T follicular helper cell (primary cell): ENCODE measurements at regions not wholly inside any gene's neighbourhood (a gene's known extent, or its start where the extent isn't known, plus 50 kb on each side); places are given as distances from the start of the nearest gene placed in this dataset.
"Not testable (repeated sequence)": the region's sequence is repeated elsewhere in the genome, so short reads cannot be mapped to it uniquely, and the experiment has no call there.

Experiments
- DNase-seq: peaks from one replicate; pipeline ENCODE4 v3.0.0-alpha.2; 2020; ENCODE audit warnings: low read depth

DNA sequence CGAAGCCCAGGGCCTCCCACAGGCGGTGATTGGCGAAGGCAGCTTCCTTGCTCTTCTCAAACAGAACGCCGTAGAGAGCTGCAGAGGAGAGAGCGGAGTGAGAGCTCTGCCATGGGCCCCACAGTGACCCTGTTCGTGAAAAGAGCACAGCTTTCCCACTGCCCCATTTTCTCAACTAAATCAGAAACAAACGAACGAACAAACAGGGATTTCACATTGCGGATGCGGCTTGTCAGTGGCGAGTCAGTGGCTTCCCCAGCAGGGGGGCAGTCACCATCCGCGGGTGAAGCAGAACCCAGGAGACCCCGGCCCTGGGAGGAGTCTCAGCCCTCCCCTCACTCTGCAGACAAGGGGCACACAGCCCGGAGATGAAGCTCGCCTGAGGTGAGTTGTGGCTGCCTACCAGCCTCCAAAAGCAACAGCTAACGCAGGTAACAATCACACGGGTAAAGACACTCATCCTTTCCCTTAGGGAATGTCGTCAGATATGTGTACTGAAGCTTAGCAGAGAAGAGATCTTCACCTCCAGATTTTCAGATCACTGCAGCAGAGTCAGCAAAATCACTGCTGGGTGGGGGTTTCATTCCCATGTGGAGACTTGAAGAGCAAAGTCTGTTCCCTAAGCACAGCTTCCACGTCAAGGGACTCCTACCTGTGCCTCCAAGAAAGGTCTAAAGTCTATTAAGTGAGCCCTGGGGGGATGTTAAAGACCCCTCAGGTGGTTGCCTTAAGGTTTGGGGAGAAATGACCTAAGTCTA is 51.2 kb upstream of the GPR31 start:
- DNase-seq = no peak

DNA sequence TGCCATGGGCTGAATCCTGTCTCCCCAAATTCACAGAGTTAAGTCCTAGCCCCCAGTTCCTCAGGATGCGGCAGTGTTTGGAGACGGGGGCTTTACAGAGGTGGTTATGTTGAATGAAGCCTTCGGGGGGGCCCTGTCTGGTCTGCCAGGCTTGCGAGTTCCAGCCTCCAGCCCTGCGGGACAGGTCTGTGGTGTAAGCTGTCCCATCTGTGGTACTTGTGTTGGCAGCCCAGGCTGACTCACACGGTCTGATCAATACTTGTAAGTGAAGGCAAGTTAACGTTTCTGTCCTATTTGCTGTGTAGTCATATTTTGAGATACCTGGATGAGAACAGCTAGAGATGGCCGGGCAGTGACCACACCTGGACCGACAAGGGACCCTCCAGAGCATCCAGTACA is 51.8 kb upstream of the GPR31 start:
- DNase-seq = no peak

DNA sequence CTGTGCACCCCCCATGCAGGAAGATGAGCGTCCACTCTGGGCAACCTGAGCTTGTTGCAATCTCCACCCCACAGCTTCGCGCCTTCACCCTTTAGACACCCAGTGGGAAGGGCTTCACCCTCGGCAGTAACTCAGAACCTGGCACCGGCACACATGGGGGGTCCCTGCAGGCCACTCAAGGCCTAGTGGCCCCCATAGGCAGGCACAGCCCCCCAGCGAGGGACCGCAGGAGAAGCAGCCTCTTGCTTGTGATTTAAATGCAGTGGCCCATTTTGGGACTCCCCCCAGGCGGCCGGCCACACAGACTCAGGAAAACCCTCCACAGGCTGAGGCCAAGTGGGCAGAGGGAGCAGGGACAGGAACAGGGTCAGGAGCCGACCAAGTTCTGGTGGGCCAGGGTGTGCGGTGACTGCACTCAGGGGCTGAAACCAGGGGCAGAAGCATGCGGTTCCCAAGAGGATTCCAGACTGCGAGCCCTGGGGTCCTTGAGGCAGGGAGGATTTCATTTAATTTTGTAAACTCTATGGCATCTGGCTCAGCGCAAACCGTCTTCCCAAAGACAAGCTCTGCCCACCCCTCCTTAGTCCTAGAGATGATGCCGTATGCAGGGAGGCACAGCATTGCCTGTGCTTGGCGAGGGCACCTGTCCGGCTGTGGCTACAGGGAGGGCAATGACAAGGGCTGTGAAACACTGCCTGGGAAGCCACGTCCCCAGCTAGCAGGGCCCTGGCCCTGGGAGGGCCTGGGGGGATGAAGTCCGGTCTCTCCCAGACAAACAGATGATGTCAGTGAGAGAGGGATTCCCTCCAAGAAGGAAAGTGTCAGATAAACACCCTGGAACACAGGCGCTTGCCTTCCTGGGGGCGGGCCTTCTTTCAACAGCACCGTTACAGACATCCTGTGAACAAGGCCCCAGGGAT is 52.9 kb upstream of the GPR31 start:
- no peak for DNase-seq

DNA sequence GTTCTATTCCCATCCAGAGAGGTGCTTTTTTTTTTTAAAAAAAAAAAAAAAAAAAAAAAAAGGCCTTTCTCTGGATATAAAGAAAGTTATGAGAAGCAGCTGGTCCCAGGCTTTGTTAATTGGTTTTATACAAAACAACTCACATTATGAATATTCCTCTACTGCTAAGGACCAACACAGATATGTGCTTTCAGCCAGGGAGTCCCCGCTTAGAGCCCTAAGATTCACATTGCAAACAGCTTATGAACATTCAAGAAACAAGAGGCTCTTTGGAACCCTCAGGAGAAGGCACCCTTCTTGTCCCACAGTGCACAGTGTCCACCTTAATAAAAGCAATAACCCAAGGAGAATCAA is 53.5 kb upstream of the GPR31 start:
- no peak for DNase-seq

- no peak for DNase-seq
Measured at GRCh38 chr6:167211881-167212712, 54.3 kb upstream of the GPR31 start.

- DNase-seq = no peak
Measured at GRCh38 chr6:167212713-167213005, 54.9 kb upstream of the GPR31 start.

DNA sequence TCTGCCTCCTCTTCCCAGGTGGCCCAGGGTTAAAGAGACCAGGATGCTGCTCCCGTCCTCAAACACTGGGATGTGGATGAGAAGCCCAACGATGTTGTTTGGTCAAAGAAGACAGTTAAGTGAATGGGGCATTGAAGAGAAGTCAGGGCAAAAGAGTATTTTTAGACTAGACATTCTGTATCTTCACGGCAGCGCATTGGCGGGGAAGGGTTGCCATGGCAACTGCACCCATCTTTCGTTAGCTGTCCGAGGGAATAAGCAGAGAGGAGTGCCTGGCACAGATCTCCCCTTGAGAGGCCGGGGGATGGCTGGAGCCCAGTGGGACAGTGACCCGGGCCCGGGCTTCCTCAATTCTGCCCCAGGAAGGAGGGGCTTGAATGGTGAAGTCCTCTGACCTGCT is 56.4 kb upstream of the GPR31 start:
- no peak for DNase-seq

DNA sequence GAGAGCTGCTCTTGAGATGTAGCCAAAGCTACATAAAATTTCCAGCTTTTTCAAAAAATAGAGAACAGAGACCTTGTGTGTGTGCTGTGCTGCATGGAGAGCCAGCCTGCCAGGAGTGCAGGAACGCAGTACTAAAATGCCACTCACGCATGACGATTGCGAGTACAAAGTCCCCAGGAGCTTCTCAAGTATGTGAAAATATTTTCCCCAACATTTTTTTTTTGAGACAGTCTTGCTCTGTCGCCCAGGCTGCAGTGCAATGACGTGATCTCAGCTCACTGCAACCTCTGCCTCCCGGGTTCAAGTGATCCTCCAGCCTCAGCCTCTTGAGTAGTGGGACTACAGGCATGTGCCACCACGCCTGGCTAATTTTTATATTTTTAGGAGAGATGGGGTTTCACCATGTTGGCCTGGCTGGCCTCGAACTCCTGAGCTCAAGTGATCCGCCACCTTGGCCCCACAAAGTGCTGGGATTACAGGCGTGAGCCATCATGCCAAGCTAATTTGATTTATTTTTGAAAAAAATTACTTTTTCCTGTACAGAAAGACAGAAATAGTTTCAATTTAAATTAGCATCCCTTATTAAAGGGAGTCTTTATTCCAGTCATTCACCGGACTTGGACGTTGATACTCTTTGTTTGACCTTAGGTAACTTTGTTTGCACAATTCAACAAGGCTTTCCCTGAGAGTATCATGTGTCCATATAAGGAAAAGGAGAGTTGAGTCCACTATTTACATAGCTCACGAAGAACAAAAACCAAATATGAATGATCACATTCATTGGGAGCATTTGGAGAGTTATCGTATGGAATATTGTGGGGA is 57.9 kb upstream of the GPR31 start:
- DNase-seq = not testable (repeated sequence)

DNA sequence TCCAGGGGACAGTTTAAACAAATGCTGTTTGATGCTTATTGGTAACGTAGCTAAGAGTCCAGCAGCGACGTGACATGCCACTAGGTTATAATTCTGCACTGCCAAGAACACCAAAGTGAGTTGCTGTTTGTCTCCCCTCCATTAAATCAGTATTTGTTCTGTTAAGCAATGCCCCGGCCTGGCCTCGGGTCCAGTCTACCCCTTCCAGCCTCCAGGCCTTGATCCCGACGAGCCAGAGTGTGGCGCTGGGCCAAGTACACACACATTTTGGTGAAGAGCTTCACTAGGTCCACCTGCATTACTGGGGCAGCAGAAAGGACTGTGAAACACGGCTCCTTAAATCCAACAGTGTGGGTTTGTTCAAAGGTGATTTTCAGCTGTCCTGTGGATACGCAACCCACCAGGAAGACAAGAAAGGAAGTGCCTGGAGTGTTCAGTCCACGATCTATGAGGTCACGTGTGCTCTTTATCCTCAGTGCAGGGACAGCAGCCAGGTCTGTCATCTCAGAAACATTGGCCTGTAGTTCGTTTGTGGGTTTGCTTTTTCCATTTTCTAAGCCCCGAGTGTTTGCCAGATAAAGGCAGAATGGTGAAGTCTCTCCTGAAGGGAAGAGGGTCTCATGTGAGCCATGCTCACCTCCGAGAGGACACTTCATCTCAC is 58.7 kb upstream of the GPR31 start:
- DNase-seq = not testable (repeated sequence)

DNA sequence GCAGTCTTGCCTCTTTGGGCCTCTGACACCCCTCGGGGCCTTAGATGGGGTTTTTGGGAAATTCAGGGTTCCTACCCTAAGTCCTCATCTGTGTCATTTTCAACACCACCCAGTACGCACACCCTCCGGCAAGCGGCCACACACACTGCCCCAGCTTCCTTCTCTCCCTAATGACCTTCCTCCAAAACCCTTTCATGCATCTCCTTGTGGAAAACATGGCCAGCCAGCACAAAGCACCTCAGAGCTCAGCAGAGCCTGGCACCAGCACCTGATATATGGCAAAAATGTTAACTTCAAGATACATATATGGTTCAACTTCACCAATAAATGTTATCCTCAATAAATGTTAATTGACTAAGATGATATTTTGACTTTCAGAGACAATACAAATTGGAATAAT is 59.3 kb upstream of the GPR31 start:
- not testable (repeated sequence) for DNase-seq

- DNase-seq = peak; percentile 16
Measured at GRCh38 chr6:167217951-167218759, 60.4 kb upstream of the GPR31 start.

GRCh38 chr6:167219079-167219478 is 61.3 kb upstream of the GPR31 start:
- not testable (repeated sequence) for DNase-seq

DNA sequence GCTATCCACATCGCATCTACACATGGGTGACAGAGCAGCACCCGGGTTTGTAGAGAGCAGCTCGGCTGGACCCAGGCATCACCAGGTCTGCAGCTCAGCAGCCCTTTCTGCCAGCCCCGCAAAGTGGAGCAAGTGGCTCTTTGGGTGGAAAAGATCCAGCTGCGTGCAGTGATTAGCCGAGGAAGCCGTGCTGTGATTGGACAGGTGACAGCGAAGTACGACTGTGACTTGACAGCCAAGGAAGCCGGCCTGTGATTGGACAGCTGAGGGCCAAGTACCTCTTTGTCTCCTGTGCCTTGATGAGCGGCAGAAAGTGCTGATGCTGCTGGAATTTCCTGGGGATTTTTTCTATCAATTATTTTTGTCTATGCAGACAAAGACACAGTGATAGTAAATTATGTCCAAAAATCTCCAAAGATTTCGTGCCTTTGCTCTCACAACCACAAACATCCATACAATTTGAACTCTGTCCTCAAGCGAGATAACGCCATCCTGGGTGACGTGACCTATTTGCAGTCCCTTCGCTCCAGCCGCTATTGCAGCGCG is 62.3 kb upstream of the GPR31 start:
- DNase-seq = no peak

DNA sequence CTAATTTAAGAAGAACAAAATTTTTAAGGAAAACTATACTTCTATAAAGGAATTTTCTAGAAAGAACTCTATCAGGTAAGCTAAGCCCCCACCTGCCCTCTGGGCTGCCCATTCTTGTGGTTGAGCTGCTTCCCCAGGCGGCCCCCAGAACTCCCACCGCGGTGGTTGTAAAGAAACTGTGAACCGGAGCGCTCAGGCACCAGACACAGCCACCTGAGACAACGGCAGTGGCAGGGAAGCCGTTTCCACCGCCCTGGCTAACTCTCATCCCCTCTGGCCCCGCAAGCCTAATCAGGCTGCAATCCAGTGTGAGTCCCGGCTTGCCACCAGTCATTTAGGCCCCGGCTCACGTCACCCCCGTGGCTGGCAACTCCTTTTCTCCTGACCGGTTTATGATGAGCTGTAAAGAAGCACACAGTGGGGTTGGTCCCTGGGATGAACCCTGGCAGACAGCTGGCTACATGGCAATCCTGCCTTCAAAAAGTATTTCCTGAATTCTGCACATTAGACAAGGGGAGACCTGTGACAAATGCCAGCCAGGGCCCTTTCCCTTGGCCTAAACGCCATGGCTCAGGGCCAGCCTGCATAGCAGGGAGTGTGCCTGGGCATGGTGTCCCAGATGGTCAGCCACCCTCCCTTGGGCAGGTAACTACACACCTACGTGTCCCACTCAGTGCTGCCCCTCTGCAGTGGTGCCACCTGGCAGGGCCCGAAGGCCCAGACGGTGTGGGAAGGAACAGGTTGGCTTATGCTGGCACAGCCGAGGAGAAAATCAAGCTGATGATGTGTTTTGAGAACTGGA is 63.8 kb upstream of the GPR31 start:
- DNase-seq = no peak

DNA sequence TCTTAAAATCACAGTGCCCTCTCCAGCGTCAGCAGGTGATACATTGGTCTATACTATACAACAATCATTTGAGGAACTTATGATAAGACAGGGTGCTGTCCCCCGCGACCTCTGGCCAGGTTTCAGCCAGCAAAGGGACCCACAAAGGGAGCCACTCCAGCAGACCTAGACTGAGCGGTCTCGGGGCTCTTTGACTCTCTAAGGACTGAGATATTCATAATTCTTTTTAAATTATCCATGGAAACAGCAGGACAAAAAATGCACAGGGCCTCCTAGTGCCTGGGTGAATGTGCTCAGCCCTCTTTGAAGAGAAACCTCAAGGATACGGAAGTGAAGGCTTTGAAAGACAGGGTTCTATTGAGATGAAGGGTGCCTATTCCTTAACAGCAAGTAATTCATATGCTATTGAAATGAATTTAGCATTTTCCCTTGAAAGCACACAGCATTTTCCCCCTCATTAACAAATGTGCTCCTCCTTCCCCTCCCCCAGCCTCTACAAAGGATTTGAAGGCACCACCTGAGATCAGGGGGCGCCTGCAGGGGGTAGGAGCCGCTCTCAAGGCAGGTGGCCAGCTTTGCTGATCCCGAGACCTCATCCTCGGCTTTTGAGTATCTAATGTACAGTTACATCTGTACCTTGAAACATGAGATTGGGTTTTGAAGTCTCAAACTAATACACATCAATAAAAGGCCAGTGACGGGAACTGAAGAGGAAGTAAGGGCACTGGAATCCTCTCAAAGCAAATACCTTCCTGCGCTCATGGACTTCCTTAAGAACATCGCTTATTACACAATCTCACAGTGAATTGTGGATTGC is 65.3 kb upstream of the UNC93A start:
- DNase-seq = not testable (repeated sequence)

DNA sequence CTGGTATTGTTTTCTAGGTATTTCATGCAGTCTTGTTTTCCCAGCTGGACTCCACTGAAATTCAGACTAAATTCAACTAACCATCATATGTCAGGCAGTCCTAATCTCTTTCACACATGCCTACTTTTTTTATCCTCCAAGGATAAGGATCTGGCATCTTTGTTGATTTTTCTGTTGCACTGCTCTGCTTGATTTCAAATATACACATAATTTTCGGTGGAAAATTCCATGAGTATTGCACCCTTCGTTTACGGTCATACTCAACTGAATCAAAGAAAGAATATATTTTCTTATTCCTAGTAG is 64.8 kb upstream of the UNC93A start:
- no peak for DNase-seq

DNA sequence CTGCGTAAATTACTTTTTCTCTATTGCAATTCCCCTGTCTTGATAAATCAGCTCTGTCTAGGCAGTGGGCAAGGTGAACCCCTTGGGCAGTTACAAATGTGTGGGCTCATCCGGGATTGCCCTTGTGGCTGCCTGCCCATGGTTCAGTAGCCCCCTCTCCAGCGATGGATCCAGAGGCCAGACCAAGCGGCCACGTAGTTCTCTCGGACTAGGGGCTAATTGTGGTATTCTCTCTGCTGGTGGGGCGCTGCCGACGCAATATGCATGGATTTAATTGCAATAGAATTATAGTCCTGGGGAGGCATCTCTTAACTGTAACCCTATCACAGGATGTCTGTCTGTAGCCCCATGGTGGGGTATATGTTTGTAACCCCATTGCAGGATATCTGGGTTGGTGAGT is 64.3 kb upstream of the UNC93A start:
- DNase-seq = no peak

- no peak for DNase-seq
Measured at GRCh38 chr6:167227984-167228383, 63.1 kb upstream of the UNC93A start.
